GM12878 (cell line): ENCODE measurements at regions not wholly inside any gene's neighbourhood (a gene's known extent, or its start where the extent isn't known, plus 50 kb on each side); places are given as distances from the start of the nearest gene placed in this dataset.

Experiments used
- ATAC-seq: fragments of 200-7000 bp; cut with Tn5 transposase; 3 replicates; pipeline ENCODE4 v1.9.1; 2020; ENCODE audit warnings: mild to moderate bottlenecking, moderate library complexity
- BruUV-seq: library from RNA; stranded (reverse); fragments of 400-500 nt; replicated peaks from 2 replicates; lab custom pipeline; 2021; lab: Mats Ljungman, UMichigan
- CTCF ChIA-PET: fragments of 300-600 bp; sonication (Branson Sonifier 250); formaldehyde crosslinking; extraction: SDS; loops from one replicate; lab custom pipeline; 2021; ENCODE audit warnings: inconsistent platforms; lab: Yijun Ruan, JAX
- POLR2A ChIA-PET: fragments of 350-600 bp; formaldehyde crosslinking; extraction: SDS; loops from one replicate; lab custom pipeline; 2021; ENCODE audit warnings: inconsistent platforms; lab: Charles Lee
- RAD21 ChIA-PET: fragments of 300-600 bp; sonication (Branson Sonifier 250); formaldehyde crosslinking; loops from one replicate; lab custom pipeline; 2023; ENCODE audit warnings: antibody characterized with exemption; ENCODE audit not compliant: unreplicated experiment; lab: Charles Lee
- SMC1A ChIA-PET: fragments of 300-600 bp; sonication (Branson Sonifier 250); formaldehyde crosslinking; loops from one replicate; lab custom pipeline; 2023; ENCODE audit not compliant: unreplicated experiment, uncharacterized antibody; lab: Charles Lee
- DNase-seq: peaks from one replicate; pipeline ENCODE4 v3.0.0-alpha.2; 2011; ENCODE audit warnings: low read depth, low spot score
- FAIRE-seq: peaks from 3 replicates; lab custom pipeline; 2011; peaks lifted over from hg19 to GRCh38; lab: Jason Lieb, UNC
- H2AFZ ChIP-seq: 2 replicates; pipeline ENCODE4 v1.6.0; 2011; ENCODE audit warnings: low read depth, low read length, control low read depth; ENCODE audit not compliant: control insufficient read depth
- H3K27ac ChIP-seq: 2 replicates; pipeline ENCODE4 v1.5.1; 2011; ENCODE audit warnings: control low read depth; ENCODE audit not compliant: control insufficient read depth, insufficient read depth
- H3K27me3 ChIP-seq, 2 experiments: replicated peaks in 1 of 2; 2 replicates each; pipeline versions ENCODE4 v1.6.0 to v1.6.1; 2011; ENCODE audit warnings: low read length in 1 of 2; ENCODE audit not compliant: control insufficient read depth in 2 of 2, insufficient read depth in 2 of 2
- H3K36me3 ChIP-seq, 2 experiments: 2 replicates each; pipeline ENCODE4 v1.5.1; 2011; ENCODE audit warnings: low read length in 1 of 2; ENCODE audit not compliant: control insufficient read depth in 2 of 2, insufficient read depth in 2 of 2
- H3K4me1 ChIP-seq: 2 replicates; pipeline ENCODE4 v1.6.1; 2011; ENCODE audit warnings: mild to moderate bottlenecking, low read length, moderate library complexity, mixed read lengths; ENCODE audit not compliant: control insufficient read depth, insufficient read depth
- H3K4me2 ChIP-seq: 2 replicates; pipeline ENCODE4 v1.6.0; 2011; ENCODE audit warnings: control low read depth; ENCODE audit not compliant: control insufficient read depth, insufficient read depth
- H3K4me3 ChIP-seq: fragments of 200-600 bp; sonication (generic); 2 replicates; pipeline ENCODE4 v1.5.1; 2016
- H3K79me2 ChIP-seq: 2 replicates; pipeline ENCODE4 v1.6.0; 2011; ENCODE audit warnings: low read length; ENCODE audit not compliant: control insufficient read depth, insufficient read depth
- H3K9ac ChIP-seq: 2 replicates; pipeline ENCODE4 v1.8.0; 2011; ENCODE audit warnings: low read length, control low read depth, mixed read lengths; ENCODE audit not compliant: control insufficient read depth, insufficient read depth
- H3K9me3 ChIP-seq: replicated peaks from 3 replicates; pipeline ENCODE4 v1.5.1; 2011; ENCODE audit warnings: mild to moderate bottlenecking, low read length; ENCODE audit not compliant: control insufficient read depth, insufficient read depth
- H4K20me1 ChIP-seq: 2 replicates; pipeline ENCODE4 v1.6.0; 2011; ENCODE audit not compliant: control insufficient read depth, insufficient read depth
- ATF7 ChIP-seq: fragments of 450-650 bp; IDR thresholded peaks from 2 replicates; pipeline ENCODE4 v1.6.1; 2016; ENCODE audit warnings: low read depth, mild to moderate bottlenecking
- ETV6 ChIP-seq, 2 experiments: fragments of 450-650 bp in 1 of 2; IDR thresholded peaks in 1 of 2; conservative IDR thresholded peaks in 1 of 2; 2 replicates each; pipeline ENCODE4 v1.6.1; 2014; ENCODE audit warnings: antibody characterized with exemption in 1 of 2, borderline replicate concordance in 1 of 2, low read depth in 1 of 2, mild to moderate bottlenecking in 1 of 2, moderate library complexity in 1 of 2
- FOXM1 ChIP-seq: IDR thresholded peaks from 2 replicates; pipeline ENCODE4 v1.6.1; 2012; ENCODE audit warnings: low read depth, mild to moderate bottlenecking, inconsistent platforms, low read length, moderate library complexity
- GABPA ChIP-seq: IDR thresholded peaks from 2 replicates; pipeline ENCODE4 v1.6.1; 2014; ENCODE audit warnings: antibody characterized with exemption, low read depth, mild to moderate bottlenecking, inconsistent platforms
- HDAC2 ChIP-seq: fragments of 200-600 bp; sonication (generic); IDR thresholded peaks from 2 replicates; pipeline ENCODE4 v1.6.1; 2017
- HDGF ChIP-seq: fragments of 450-650 bp; IDR thresholded peaks from 2 replicates; pipeline ENCODE4 v1.6.1; 2016; ENCODE audit warnings: antibody characterized with exemption
- MEF2B ChIP-seq: fragments of 450-650 bp; IDR thresholded peaks from 2 replicates; pipeline ENCODE4 v1.6.1; 2018; ENCODE audit warnings: mild to moderate bottlenecking, moderate library complexity; ENCODE audit not compliant: partially characterized antibody, poor library complexity, severe bottlenecking
- MTA2 ChIP-seq: fragments of 450-650 bp; IDR thresholded peaks from 2 replicates; pipeline ENCODE4 v1.6.1; 2016; ENCODE audit warnings: low read depth, mild to moderate bottlenecking, moderate library complexity
- MTA3 ChIP-seq: IDR thresholded peaks from 2 replicates; pipeline ENCODE4 v1.6.1; 2012; ENCODE audit warnings: low read length, inconsistent platforms, borderline replicate concordance
- POLR2A ChIP-seq: IDR thresholded peaks from 2 replicates; pipeline ENCODE4 v1.6.1; 2011; ENCODE audit warnings: low read depth, mild to moderate bottlenecking, low read length
- POLR2AphosphoS2 ChIP-seq: IDR thresholded peaks from 2 replicates; pipeline ENCODE4 v1.6.1; 2011; ENCODE audit warnings: low read depth, mild to moderate bottlenecking, low read length, improper control_type of control experiment, moderate library complexity
- POLR2AphosphoS5 ChIP-seq: IDR thresholded peaks from 2 replicates; pipeline ENCODE4 v1.6.1; 2011; ENCODE audit warnings: mild to moderate bottlenecking, low read length, inconsistent platforms
- RAD51 ChIP-seq: fragments of 450-650 bp; IDR thresholded peaks from 2 replicates; pipeline ENCODE4 v1.6.1; 2016; ENCODE audit warnings: moderate library complexity, mild to moderate bottlenecking, inconsistent platforms
- ZNF217 ChIP-seq: fragments of 450-650 bp; IDR thresholded peaks from 2 replicates; pipeline ENCODE4 v1.6.1; 2017; ENCODE audit warnings: antibody characterized with exemption, mild to moderate bottlenecking
- ZNF622 ChIP-seq: fragments of 450-650 bp; IDR thresholded peaks from 2 replicates; pipeline ENCODE4 v1.6.1; 2017; ENCODE audit warnings: mild to moderate bottlenecking, inconsistent platforms
- ZZZ3 ChIP-seq: IDR thresholded peaks from 2 replicates; pipeline ENCODE4 v1.6.1; 2011; ENCODE audit warnings: low read depth; ENCODE audit not compliant: control insufficient read depth, insufficient read length
- in situ Hi-C: fragments of 300-500 bp; cut with MboI; formaldehyde crosslinking; loops from 9 replicates; pipeline ENCODE4 v1.14.3; 2018; ENCODE audit warnings: mixed read lengths
- intact Hi-C: fragments of 100-400 bp; cut with micrococcal nuclease; formaldehyde crosslinking; loops from one replicate; pipeline ENCODE4 v1.14.2; 2022; ENCODE audit not compliant: unreplicated experiment
- TF ChIP-seq, protein P1 (sequence below): IDR thresholded peaks from 2 replicates; pipeline ENCODE4 v1.6.1; 2011; ENCODE audit warnings: low read depth, low read length, improper control_type of control experiment, borderline replicate concordance
- TF ChIP-seq, protein P2 (sequence below): IDR thresholded peaks from 2 replicates; pipeline ENCODE4 v1.6.1; 2011; ENCODE audit warnings: borderline replicate concordance, low read depth, mild to moderate bottlenecking, moderate library complexity, mixed read lengths, low read length; ENCODE audit not compliant: insufficient read depth; ENCODE audit errors: extremely low read length
- TF ChIP-seq, protein P3 (sequence below): fragments of 150-350 bp; IDR thresholded peaks from 2 replicates; pipeline ENCODE4 v1.6.1; 2014; ENCODE audit warnings: mild to moderate bottlenecking, low read depth, low read length

DNA sequence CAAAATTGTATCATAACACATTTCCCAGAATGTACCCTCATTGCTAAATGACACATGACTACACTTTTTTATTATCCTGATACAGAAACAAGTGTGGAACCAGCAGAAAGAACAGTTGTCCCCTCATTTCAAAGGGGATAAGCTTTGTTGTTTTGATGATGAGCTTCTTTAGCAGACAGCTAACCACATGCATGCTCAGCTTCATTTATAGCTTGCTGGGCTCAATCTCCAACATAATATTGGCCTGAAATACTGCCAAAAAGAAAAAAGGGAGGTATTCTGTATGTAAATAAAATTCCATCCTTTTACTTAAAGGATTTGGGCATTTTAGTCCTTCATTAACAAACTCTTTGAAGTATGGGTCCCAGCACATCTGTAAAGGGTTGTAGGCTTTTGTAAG, 120.4 kb downstream of the SPATA31D1 start:
- POLR2A ChIA-PET = no interaction called here
- Histone ChIP-seq H3K4me2 (no peak overlapping the region), H3K36me3 (no peaks in the 10 kb centered on the region), H3K9me3 (no peaks in the 10 kb centered on the region), H3K79me2 (no peaks in the 10 kb centered on the region), H3K27me3 (no peaks in the 10 kb centered on the region), H3K9ac (no peak overlapping the region), H3K4me3 (no peak overlapping the region), H3K27ac (no peak overlapping the region), H2AFZ (no peak overlapping the region), H4K20me1 (no peaks in the 10 kb centered on the region), H3K4me1 (no peaks in the 10 kb centered on the region)
- DNase-seq (no peak), FAIRE-seq (no peak), ATAC-seq (no peak)
- in situ Hi-C loops = no loop called here
- SMC1A ChIA-PET = interaction anchor here (0.9 kb wide), 1 partner anchor 13 kb away, joined by 3 read pairs; no protein-coding TSS in a partner anchor
- intact Hi-C loops = no loop called here
- TF ChIP-seq ZNF622 (no peak), ATF7 (no peak), ZZZ3 (no peak), HDGF (no peak), POLR2AphosphoS2 (no peak), ZNF217 (no peak), MEF2B (no peak)
- TF ChIP-seq, protein P1, sequence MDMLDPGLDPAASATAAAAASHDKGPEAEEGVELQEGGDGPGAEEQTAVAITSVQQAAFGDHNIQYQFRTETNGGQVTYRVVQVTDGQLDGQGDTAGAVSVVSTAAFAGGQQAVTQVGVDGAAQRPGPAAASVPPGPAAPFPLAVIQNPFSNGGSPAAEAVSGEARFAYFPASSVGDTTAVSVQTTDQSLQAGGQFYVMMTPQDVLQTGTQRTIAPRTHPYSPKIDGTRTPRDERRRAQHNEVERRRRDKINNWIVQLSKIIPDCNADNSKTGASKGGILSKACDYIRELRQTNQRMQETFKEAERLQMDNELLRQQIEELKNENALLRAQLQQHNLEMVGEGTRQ = no peak
- CTCF ChIA-PET = no interaction called here
- BruUV-seq = no TSS peak
- RAD21 ChIA-PET = no interaction called here

DNA sequence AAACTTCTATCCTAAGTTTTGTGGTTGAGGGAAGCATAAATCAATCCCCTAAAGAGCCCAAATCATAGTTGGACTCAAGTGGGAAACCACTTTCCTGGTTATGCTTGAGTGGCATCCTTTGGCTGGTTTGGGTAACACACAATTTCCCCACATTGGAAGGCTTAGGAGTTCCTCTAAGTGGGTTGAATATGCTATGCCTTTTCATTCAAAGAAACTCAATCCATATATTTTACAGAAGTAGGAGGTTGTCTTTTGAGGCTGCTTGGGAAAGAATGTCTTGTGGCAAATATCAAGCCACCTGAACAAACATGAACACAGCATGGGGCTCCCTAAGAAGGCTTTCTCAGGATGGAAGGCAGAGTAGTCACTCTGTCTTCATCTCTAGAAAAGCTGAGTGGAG, 121.1 kb downstream of the SPATA31D1 start:
- ChIA-PET CTCF (no interaction called here), SMC1A (no interaction called here), RAD21 (no interaction called here), POLR2A (no interaction called here)
- ATAC-seq = no peak
- intact Hi-C loops (no loop called here), in situ Hi-C loops (no loop called here)
- H3K36me3 ChIP-seq = no peaks in the 10 kb centered on the region
- H3K27ac ChIP-seq = no peak overlapping the region
- H3K79me2 ChIP-seq = no peaks in the 10 kb centered on the region
- H3K9ac ChIP-seq = no peak overlapping the region
- BruUV-seq = no TSS peak
- no peak overlapping the region for H3K4me3 ChIP-seq
- no peaks in the 10 kb centered on the region for H3K9me3 ChIP-seq
- H3K4me1 ChIP-seq = no peaks in the 10 kb centered on the region
- no peaks in the 10 kb centered on the region for H3K27me3 ChIP-seq
- H3K4me2 ChIP-seq = no peak overlapping the region
- no peak for FAIRE-seq
- no peak overlapping the region for H2AFZ ChIP-seq
- DNase-seq = no peak
- H4K20me1 ChIP-seq = no peaks in the 10 kb centered on the region
- TF ChIP-seq, protein P2, sequence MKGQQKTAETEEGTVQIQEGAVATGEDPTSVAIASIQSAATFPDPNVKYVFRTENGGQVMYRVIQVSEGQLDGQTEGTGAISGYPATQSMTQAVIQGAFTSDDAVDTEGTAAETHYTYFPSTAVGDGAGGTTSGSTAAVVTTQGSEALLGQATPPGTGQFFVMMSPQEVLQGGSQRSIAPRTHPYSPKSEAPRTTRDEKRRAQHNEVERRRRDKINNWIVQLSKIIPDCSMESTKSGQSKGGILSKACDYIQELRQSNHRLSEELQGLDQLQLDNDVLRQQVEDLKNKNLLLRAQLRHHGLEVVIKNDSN = no peak
- TF ChIP-seq RAD51 = no peak
- TF ChIP-seq, protein P3, sequence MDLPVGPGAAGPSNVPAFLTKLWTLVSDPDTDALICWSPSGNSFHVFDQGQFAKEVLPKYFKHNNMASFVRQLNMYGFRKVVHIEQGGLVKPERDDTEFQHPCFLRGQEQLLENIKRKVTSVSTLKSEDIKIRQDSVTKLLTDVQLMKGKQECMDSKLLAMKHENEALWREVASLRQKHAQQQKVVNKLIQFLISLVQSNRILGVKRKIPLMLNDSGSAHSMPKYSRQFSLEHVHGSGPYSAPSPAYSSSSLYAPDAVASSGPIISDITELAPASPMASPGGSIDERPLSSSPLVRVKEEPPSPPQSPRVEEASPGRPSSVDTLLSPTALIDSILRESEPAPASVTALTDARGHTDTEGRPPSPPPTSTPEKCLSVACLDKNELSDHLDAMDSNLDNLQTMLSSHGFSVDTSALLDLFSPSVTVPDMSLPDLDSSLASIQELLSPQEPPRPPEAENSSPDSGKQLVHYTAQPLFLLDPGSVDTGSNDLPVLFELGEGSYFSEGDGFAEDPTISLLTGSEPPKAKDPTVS = no peak
- TF ChIP-seq MTA2 = no peak
- TF ChIP-seq ETV6 (conservative IDR thresholded peaks at IDR 0.05 in 1 of 2, IDR thresholded peaks at IDR 0.05 in 1 of 2; ENCODE audit: borderline replicate concordance in 1 of 2, low read depth in 1 of 2) = no peak
- TF ChIP-seq GABPA = no peak
- TF ChIP-seq FOXM1 = no peak
- no peak for TF ChIP-seq POLR2A
- no peak for TF ChIP-seq MTA3
- no peak for TF ChIP-seq POLR2AphosphoS5
- TF ChIP-seq HDAC2 = no peak
- TF ChIP-seq HDGF = no peak
